OCI-LY7 (cell line): ENCODE measurements at regions not wholly inside any gene's neighbourhood (a gene's known extent, or its start where the extent isn't known, plus 50 kb on each side); places are given as distances from the start of the nearest gene placed in this dataset.

Source experiments
- BruUV-seq: library from RNA; stranded (reverse); fragments of 400-500 nt; replicated peaks from 2 replicates; lab custom pipeline; 2021; lab: Mats Ljungman, UMichigan
- CTCF ChIA-PET: fragments of 300-600 bp; sonication (Branson Sonifier 250); formaldehyde crosslinking; loops from one replicate; lab custom pipeline; 2022; ENCODE audit warnings: antibody characterized with exemption; ENCODE audit not compliant: unreplicated experiment; lab: Charles Lee
- POLR2A ChIA-PET: fragments of 300-600 bp; sonication (Branson Sonifier 250); formaldehyde crosslinking; loops from one replicate; lab custom pipeline; 2022; ENCODE audit warnings: antibody characterized with exemption; lab: Charles Lee
- DNase-seq: peaks from one replicate; pipeline ENCODE4 v3.0.0-alpha.2; 2015; ENCODE audit warnings: low spot score
- H2AFZ ChIP-seq: fragments of 200-600 bp; sonication (generic), shearing (Covaris generic); 2 replicates; pipeline ENCODE4 v1.6.1; 2014; ENCODE audit warnings: mild to moderate bottlenecking, antibody characterized with exemption, low read length, moderate library complexity
- H3K27ac ChIP-seq: fragments of 200-600 bp; sonication (generic); 2 replicates; pipeline ENCODE4 v1.5.1; 2014; ENCODE audit warnings: mixed run types, low read depth, mild to moderate bottlenecking, moderate library complexity, low read length, inconsistent platforms; ENCODE audit not compliant: poor library complexity, severe bottlenecking
- H3K36me3 ChIP-seq: fragments of 200-600 bp; sonication (generic); 2 replicates; pipeline ENCODE4 v1.6.1; 2014; ENCODE audit warnings: mild to moderate bottlenecking, antibody characterized with exemption, low read length, moderate library complexity, mixed read lengths; ENCODE audit not compliant: insufficient read depth
- H3K4me1 ChIP-seq: fragments of 200-600 bp; sonication (generic); 2 replicates; pipeline ENCODE4 v1.5.1; 2014; ENCODE audit warnings: mild to moderate bottlenecking, low read length; ENCODE audit not compliant: insufficient read depth, poor library complexity, severe bottlenecking
- H3K4me2 ChIP-seq: fragments of 200-600 bp; sonication (generic); 2 replicates; pipeline ENCODE4 v1.6.1; 2014; ENCODE audit warnings: mild to moderate bottlenecking, low read length
- H3K4me3 ChIP-seq: fragments of 200-600 bp; sonication (generic); 2 replicates; pipeline ENCODE4 v1.5.1; 2014; ENCODE audit warnings: mild to moderate bottlenecking, low read depth, low read length; ENCODE audit not compliant: poor library complexity, severe bottlenecking
- H3K79me2 ChIP-seq: fragments of 200-600 bp; sonication (generic); 2 replicates; pipeline ENCODE4 v1.6.1; 2016; ENCODE audit warnings: low read depth, mild to moderate bottlenecking, low read length, moderate library complexity, mixed read lengths; ENCODE audit not compliant: insufficient read depth
- H3K9me2 ChIP-seq: fragments of 200-600 bp; sonication (generic); 2 replicates; pipeline ENCODE4 v1.6.1; 2016; ENCODE audit warnings: mild to moderate bottlenecking, low read length, mixed read lengths; ENCODE audit not compliant: insufficient read depth
- H3K9me3 ChIP-seq: fragments of 200-600 bp; sonication (generic); 2 replicates; pipeline ENCODE4 v1.6.1; 2014; ENCODE audit warnings: mild to moderate bottlenecking, mixed run types, low read length, mixed read lengths
- H4K20me1 ChIP-seq: fragments of 200-600 bp; sonication (generic); 2 replicates; pipeline ENCODE4 v1.6.1; 2014; ENCODE audit warnings: mild to moderate bottlenecking, antibody characterized with exemption, low read length, moderate library complexity, mixed read lengths; ENCODE audit not compliant: insufficient read depth
- CTCF ChIP-seq: fragments of 200-600 bp; sonication (generic); conservative IDR thresholded peaks from 2 replicates; pipeline ENCODE4 v1.5.1; 2014; ENCODE audit warnings: mild to moderate bottlenecking, antibody characterized with exemption, low read length, moderate library complexity, mixed read lengths
- EZH2phosphoT487 ChIP-seq: fragments of 200-600 bp; sonication (generic); IDR thresholded peaks from 2 replicates; pipeline ENCODE4 v1.6.1; 2018; ENCODE audit warnings: low read depth, borderline replicate concordance, mild to moderate bottlenecking, mixed run types, antibody characterized with exemption, low read length, moderate library complexity, mixed read lengths
- intact Hi-C: fragments of 100-400 bp; cut with micrococcal nuclease; formaldehyde crosslinking; loops from one replicate; pipeline ENCODE4 v1.10.0; 2022; ENCODE audit not compliant: unreplicated experiment

DNA sequence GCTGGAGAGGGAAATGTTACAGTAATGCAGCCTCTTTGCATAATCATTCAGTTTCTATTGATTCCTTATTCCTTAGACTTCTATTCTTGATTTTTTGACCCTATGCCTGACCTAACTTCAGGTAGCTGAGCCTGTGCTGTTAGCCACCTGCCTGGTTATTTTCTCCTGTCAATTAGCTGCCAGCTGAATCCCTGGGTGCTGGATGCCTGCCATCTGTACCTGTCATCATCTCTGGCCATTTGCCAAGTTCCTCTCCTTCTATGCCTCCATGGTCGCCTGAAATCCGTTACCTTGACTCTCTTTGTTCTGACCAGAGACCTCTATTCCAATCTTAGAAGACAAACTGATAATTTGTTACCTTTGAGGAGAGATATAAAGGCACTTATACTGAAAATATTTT lies 178.3 kb downstream of the CAVIN4 start:
- ChIA-PET CTCF (no interaction called here), POLR2A (interaction anchor here (0.6 kb wide), 1 partner anchor 934 kb away, joined by 3 read pairs; no protein-coding TSS in a partner anchor)
- Histone ChIP-seq H3K4me1 (no peaks in the 10 kb centered on the region), H2AFZ (no peak overlapping the region), H3K4me2 (no peak overlapping the region), H3K79me2 (no peaks in the 10 kb centered on the region), H3K4me3 (no peak overlapping the region), H3K9me2 (no peaks in the 10 kb centered on the region), H3K9me3 (no peaks in the 10 kb centered on the region), H3K36me3 (no peaks in the 10 kb centered on the region), H4K20me1 (no peaks in the 10 kb centered on the region), H3K27ac (no peak overlapping the region)
- BruUV-seq, result no TSS peak
- no peak for TF ChIP-seq EZH2phosphoT487
- TF ChIP-seq CTCF, result no peak
- intact Hi-C loops, result no loop called here
- DNase-seq, result no peak

DNA sequence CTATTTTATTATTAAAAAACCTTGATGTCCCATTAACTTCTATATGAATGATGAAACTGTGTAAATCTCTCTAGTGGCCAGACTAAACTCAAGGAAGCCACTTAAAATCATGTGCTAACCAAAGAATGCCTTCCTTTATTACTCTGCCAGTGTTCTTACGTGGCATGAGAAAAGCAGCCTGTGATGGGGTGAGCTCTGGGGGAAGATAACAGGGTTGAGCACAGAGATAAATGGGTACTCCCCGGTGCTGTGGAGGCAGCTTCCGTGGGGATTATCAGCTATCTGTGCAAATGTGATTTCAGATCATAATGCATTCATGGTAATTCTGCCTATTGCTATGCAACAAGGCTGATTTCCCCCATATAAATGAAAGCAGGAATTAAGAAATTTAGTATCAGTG lies 181.3 kb downstream of the CAVIN4 start:
- Histone ChIP-seq H3K4me2 (no peak overlapping the region), H3K9me3 (no peaks in the 10 kb centered on the region), H3K9me2 (no peaks in the 10 kb centered on the region), H3K4me3 (no peak overlapping the region), H3K27ac (no peak overlapping the region), H3K79me2 (no peaks in the 10 kb centered on the region), H3K4me1 (no peaks in the 10 kb centered on the region), H3K36me3 (no peaks in the 10 kb centered on the region), H4K20me1 (no peaks in the 10 kb centered on the region), H2AFZ (no peak overlapping the region)
- ChIA-PET POLR2A (interaction anchor here (1.3 kb wide), 1 partner anchor 9 kb away, joined by 4 read pairs; no protein-coding TSS in a partner anchor), CTCF (no interaction called here)
- no peak for DNase-seq
- no TSS peak for BruUV-seq
- TF ChIP-seq CTCF (no peak), EZH2phosphoT487 (no peak)
- intact Hi-C loops, result no loop called here

- Histone ChIP-seq H3K4me1 (no peaks in the 10 kb centered on the region), H3K9me3 (no peaks in the 10 kb centered on the region), H3K79me2 (no peaks in the 10 kb centered on the region), H4K20me1 (no peaks in the 10 kb centered on the region), H3K9me2 (no peaks in the 10 kb centered on the region), H3K4me2 (no peak overlapping the region), H2AFZ (no peak overlapping the region), H3K4me3 (no peak overlapping the region), H3K36me3 (no peaks in the 10 kb centered on the region), H3K27ac (no peak overlapping the region)
- no TSS peak for BruUV-seq
- intact Hi-C loops, result no loop called here
- POLR2A ChIA-PET, result no interaction called here
- TF ChIP-seq EZH2phosphoT487 (no peak), CTCF (no peak)
- no peak for DNase-seq
- CTCF ChIA-PET, result no interaction called here
Observed at GRCh38 chr9:100761276-100761802, 183.5 kb downstream of the CAVIN4 start.
